Psoas muscle (tissue), 7 donors: ENCODE measurements at regions not wholly inside any gene's neighbourhood (a gene's known extent, or its start where the extent isn't known, plus 50 kb on each side); places are given as distances from the start of the nearest gene placed in this dataset.

Experiments
- ATAC-seq, 4 donors: fragments of 200-7000 bp; cut with Tn5 transposase; one replicate each; pipeline ENCODE4 v1.9.1; 2020; ENCODE audit warnings: moderate library complexity in 3 of 4, mild to moderate bottlenecking in 2 of 4
- DNase-seq, 2 donors: peaks; one replicate each; pipeline ENCODE4 v3.0.0-alpha.2; 2020
- H3K27ac ChIP-seq: fragments of 200-600 bp; one replicate; pipeline ENCODE4 v1.8.0; 2022
- H3K27me3 ChIP-seq, 3 donors: fragments of 200-600 bp in 1 of 3; one replicate each; pipeline versions ENCODE4 v1.6.1 to v1.8.0; 2013 to 2022; ENCODE audit warnings: low read length in 2 of 3, mild to moderate bottlenecking in 2 of 3, moderate library complexity in 1 of 3; ENCODE audit not compliant: insufficient read depth in 3 of 3
- H3K36me3 ChIP-seq, 2 donors: fragments of 200-600 bp in 1 of 2; one replicate each; pipeline versions ENCODE4 v1.6.1 to v1.8.0; 2013 to 2022; ENCODE audit warnings: low read depth in 1 of 2, mild to moderate bottlenecking in 1 of 2, moderate library complexity in 1 of 2; ENCODE audit not compliant: insufficient read depth in 1 of 2
- H3K4me1 ChIP-seq: fragments of 200-600 bp; one replicate; pipeline ENCODE4 v1.8.0; 2022
- H3K4me3 ChIP-seq: fragments of 200-600 bp; one replicate; pipeline ENCODE4 v1.8.0; 2022; ENCODE audit warnings: mild to moderate bottlenecking
- H3K9me3 ChIP-seq: fragments of 200-600 bp; one replicate; pipeline ENCODE4 v1.8.0; 2022
- WGBS, 3 donors: extraction: QIAGEN DNeasy Blood & Tissue Kit; methylation state at CpG; one replicate each; pipeline versions ENCODE4 v1.1.6 to v1.1.7; 2013; 5-methylcytosine and 5-hydroxymethylcytosine counted together
- intact Hi-C, 2 donors: fragments of 100-400 bp; cut with DNase I; formaldehyde crosslinking; loops; one replicate each; pipeline versions ENCODE4 v1.11.0 to v1.14.2; 2022
- TF ChIP-seq, protein P1 (sequence below): fragments of 200-600 bp; IDR thresholded peaks from one replicate; pipeline ENCODE4 v1.8.0; 2022; ENCODE audit warnings: antibody characterized with exemption
- donor health status: healthy with polysubstance abuse.
- donor health status: DM: no; HTN: no; CAD: no; lungs with moderate emphysema.
- donor health status: Bipolar disorder and iron deficiency.
- donor health status: healthy.
- donor health status: DM: yes; HTN: yes; CAD: no.
- donor health status: DM: no; HTN: no; CAD: no.
- donor health status: DM: yes; HTN: yes; CAD: no.

GRCh38 chr16:63720848-63721247 lies 1401.0 kb downstream of the CDH11 start:
- intact Hi-C loops = no loop called here
- ATAC-seq = no peak
- no peaks in the 10 kb centered on the region for H3K27me3 ChIP-seq
- no peak overlapping the region for H3K27ac ChIP-seq
- 50 to 63% (median 52%) methylated on average over 1 of the region's 1 CpG for WGBS, 3 donors
- no peaks in the 10 kb centered on the region for H3K4me1 ChIP-seq
- H3K4me3 ChIP-seq = no peak overlapping the region
- TF ChIP-seq, protein P1, sequence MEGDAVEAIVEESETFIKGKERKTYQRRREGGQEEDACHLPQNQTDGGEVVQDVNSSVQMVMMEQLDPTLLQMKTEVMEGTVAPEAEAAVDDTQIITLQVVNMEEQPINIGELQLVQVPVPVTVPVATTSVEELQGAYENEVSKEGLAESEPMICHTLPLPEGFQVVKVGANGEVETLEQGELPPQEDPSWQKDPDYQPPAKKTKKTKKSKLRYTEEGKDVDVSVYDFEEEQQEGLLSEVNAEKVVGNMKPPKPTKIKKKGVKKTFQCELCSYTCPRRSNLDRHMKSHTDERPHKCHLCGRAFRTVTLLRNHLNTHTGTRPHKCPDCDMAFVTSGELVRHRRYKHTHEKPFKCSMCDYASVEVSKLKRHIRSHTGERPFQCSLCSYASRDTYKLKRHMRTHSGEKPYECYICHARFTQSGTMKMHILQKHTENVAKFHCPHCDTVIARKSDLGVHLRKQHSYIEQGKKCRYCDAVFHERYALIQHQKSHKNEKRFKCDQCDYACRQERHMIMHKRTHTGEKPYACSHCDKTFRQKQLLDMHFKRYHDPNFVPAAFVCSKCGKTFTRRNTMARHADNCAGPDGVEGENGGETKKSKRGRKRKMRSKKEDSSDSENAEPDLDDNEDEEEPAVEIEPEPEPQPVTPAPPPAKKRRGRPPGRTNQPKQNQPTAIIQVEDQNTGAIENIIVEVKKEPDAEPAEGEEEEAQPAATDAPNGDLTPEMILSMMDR = no peak
- no peak for DNase-seq
- no peaks in the 10 kb centered on the region for H3K9me3 ChIP-seq
- H3K36me3 ChIP-seq = no peaks in the 10 kb centered on the region

DNA sequence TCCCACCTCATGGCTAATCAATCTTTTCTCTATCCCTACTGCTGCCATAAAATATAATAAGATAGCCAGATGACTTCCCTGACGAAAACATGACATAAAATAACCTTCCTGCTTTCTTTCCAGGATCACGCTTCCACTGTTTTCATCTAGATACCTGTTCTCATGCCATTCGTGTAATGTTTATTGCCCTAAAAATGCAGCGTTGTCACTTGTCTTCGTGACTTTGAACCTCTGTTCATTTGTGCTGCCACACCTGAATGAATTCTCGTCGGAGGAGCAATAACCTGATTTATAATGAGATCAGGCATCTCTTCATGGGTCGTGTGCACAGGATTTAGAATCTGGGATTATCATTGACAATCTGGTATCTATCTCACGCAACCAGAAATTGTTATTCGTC lies 1401.9 kb downstream of the CDH11 start:
- Histone ChIP-seq H3K4me1 (no peaks in the 10 kb centered on the region), H3K9me3 (no peaks in the 10 kb centered on the region), H3K36me3 (no peaks in the 10 kb centered on the region), H3K27me3 (no peaks in the 10 kb centered on the region), H3K4me3 (no peak overlapping the region), H3K27ac (no peak overlapping the region)
- intact Hi-C loops = no loop called here
- WGBS, 3 donors = 84 to 88% (median 87%) methylated on average over 10 of the region's 10 CpGs
- ATAC-seq = no peak
- DNase-seq = no peak
- TF ChIP-seq, protein P1 = no peak

DNA sequence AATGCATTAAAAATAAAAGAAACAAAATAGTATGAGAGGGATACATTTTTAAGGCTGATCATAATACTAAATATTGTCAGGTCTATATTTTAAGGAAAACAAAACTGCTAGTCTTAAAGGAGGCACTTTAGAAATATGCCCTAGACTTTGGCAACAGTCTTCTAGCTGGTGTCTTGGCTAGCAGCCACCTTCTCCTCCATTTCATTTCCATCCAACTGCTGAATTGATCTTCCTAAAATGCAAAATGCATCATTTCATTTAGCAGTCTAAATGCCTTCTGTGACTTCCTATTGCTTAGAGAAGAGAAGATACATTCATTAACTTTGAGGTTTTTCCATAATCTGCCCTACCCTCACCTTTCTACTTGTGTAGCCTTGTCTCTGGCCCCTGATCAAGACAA lies 1404.1 kb downstream of the CDH11 start:
- intact Hi-C loops = no loop called here

DNA sequence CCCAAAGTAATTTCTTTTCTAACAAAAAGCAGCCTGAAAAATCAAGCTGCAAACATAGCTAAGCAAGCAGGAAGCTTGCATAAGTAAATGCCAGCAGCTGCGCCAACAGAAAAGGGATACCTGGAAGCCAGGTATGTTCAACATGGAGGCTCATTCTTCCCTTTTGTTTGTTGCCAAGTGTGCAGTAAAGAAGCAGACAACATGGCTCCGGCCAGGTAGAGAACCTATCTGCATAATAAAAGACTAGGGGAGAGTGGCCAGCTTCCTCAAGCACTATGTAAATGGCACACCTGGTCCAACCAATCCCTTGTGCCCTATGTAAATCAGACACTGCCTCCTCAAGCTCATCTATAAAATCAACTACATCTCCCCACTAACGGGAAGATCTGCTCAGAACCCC lies 1407.0 kb downstream of the CDH11 start:
- no peaks in the 10 kb centered on the region for H3K9me3 ChIP-seq
- ATAC-seq (no peak), DNase-seq (no peak)
- intact Hi-C loops = no loop called here
- no peaks in the 10 kb centered on the region for H3K36me3 ChIP-seq
- H3K27me3 ChIP-seq = no peaks in the 10 kb centered on the region
- 74 to 87% (median 75%) methylated on average over 3 of the region's 3 CpGs for WGBS, 3 donors
- H3K27ac ChIP-seq = no peak overlapping the region
- TF ChIP-seq, protein P1 = no peak
- H3K4me3 ChIP-seq = no peak overlapping the region
- H3K4me1 ChIP-seq = no peaks in the 10 kb centered on the region

More for the DNA sequence above, 1404.1 kb downstream of the CDH11 start:
- DNase-seq (no peak), ATAC-seq (no peak)
- no peaks in the 10 kb centered on the region for H3K4me1 ChIP-seq
- H3K27me3 ChIP-seq = no peaks in the 10 kb centered on the region
- TF ChIP-seq, protein P1 = no peak
- no peaks in the 10 kb centered on the region for H3K36me3 ChIP-seq
- H3K4me3 ChIP-seq = no peak overlapping the region
- H3K27ac ChIP-seq = no peak overlapping the region
- no peaks in the 10 kb centered on the region for H3K9me3 ChIP-seq

- TF ChIP-seq, protein P1 = no peak
- ATAC-seq (no peak), DNase-seq (no peak)
Observed at GRCh38 chr16:63712725-63713124, 1409.1 kb downstream of the CDH11 start.

More at GRCh38 chr16:63712725-63713124, 1409.1 kb downstream of the CDH11 start:
- Histone ChIP-seq H3K9me3 (no peaks in the 10 kb centered on the region), H3K4me1 (no peaks in the 10 kb centered on the region), H3K4me3 (no peak overlapping the region), H3K36me3 (no peaks in the 10 kb centered on the region), H3K27me3 (no peaks in the 10 kb centered on the region), H3K27ac (no peak overlapping the region)
- 46 to 64% (median 51%) methylated on average over 1 of the region's 1 CpG for WGBS, 3 donors
- intact Hi-C loops = no loop called here
